HG02759 (cell line): ENCODE measurements at regions not wholly inside any gene's neighbourhood (a gene's known extent, or its start where the extent isn't known, plus 50 kb on each side); places are given as distances from the start of the nearest gene placed in this dataset.
"Not testable (repeated sequence)": the region's sequence is repeated elsewhere in the genome, so short reads cannot be mapped to it uniquely, and the experiment has no call there.

Experiments used
- ATAC-seq: cut with Tn5 transposase; IDR thresholded peaks from one replicate; pipeline ENCODE4 v1.9.1; 2021; ENCODE audit warnings: mild to moderate bottlenecking, moderate library complexity; ENCODE audit not compliant: unreplicated experiment

- no peak for ATAC-seq
These were observed 122.1 kb downstream of the YIPF5 start for GRCh38 chr5:144048259-144048856.

- not testable (repeated sequence) for ATAC-seq
These were observed 115.1 kb downstream of the YIPF5 start for GRCh38 chr5:144055391-144055790.

- not testable (repeated sequence) for ATAC-seq
These were observed 110.4 kb downstream of the YIPF5 start for GRCh38 chr5:144060091-144060490.

- no peak for ATAC-seq
These were observed 109.9 kb downstream of the YIPF5 start for GRCh38 chr5:144060598-144060997.

GRCh38 chr5:144065786-144066185 is 104.7 kb downstream of the YIPF5 start:
- ATAC-seq = no peak

- ATAC-seq = no peak
These were observed 97.9 kb downstream of the YIPF5 start for GRCh38 chr5:144072518-144072927.

- no peak for ATAC-seq
These were observed 93.9 kb downstream of the YIPF5 start for GRCh38 chr5:144076521-144077083.

GRCh38 chr5:144083185-144083584 is 87.3 kb downstream of the YIPF5 start:
- no peak for ATAC-seq

- no peak for ATAC-seq
These were observed 85.5 kb downstream of the YIPF5 start for GRCh38 chr5:144084971-144085370.

- no peak for ATAC-seq
These were observed 85.1 kb downstream of the YIPF5 start for GRCh38 chr5:144085381-144085780.

GRCh38 chr5:144086295-144086694 is 84.2 kb downstream of the YIPF5 start:
- no peak for ATAC-seq

- no peak for ATAC-seq
These were observed 82.9 kb downstream of the YIPF5 start for GRCh38 chr5:144087576-144087975.

- ATAC-seq = no peak
These were observed 82.0 kb downstream of the YIPF5 start for GRCh38 chr5:144088206-144089064.

- no peak for ATAC-seq
These were observed 80.9 kb downstream of the YIPF5 start for GRCh38 chr5:144089401-144090021.

- no peak for ATAC-seq
These were observed 78.0 kb downstream of the YIPF5 start for GRCh38 chr5:144092508-144092907.

- no peak for ATAC-seq
These were observed 77.1 kb downstream of the YIPF5 start for GRCh38 chr5:144093400-144093799.

- ATAC-seq = no peak
These were observed 76.6 kb downstream of the YIPF5 start for GRCh38 chr5:144093868-144094267.

- ATAC-seq = no peak
These were observed 69.8 kb downstream of the YIPF5 start for GRCh38 chr5:144100702-144101101.

GRCh38 chr5:144101616-144102015 is 68.8 kb downstream of the YIPF5 start:
- no peak for ATAC-seq

GRCh38 chr5:144102361-144102760 is 68.1 kb downstream of the YIPF5 start:
- ATAC-seq = no peak

- no peak for ATAC-seq
These were observed 67.5 kb downstream of the YIPF5 start for GRCh38 chr5:144102979-144103378.
